DND-41 (cell line): ENCODE measurements at regions not wholly inside any gene's neighbourhood (a gene's known extent, or its start where the extent isn't known, plus 50 kb on each side); places are given as distances from the start of the nearest gene placed in this dataset.

Source experiments
- CTCF ChIP-seq: IDR thresholded peaks from 2 replicates; pipeline ENCODE4 v1.5.1; 2012; ENCODE audit warnings: borderline replicate concordance, low read length, moderate library complexity, mild to moderate bottlenecking; ENCODE audit not compliant: poor library complexity, severe bottlenecking; ENCODE audit errors: extremely low read depth
- EZH2 ChIP-seq: IDR thresholded peaks from 3 replicates; pipeline ENCODE4 v1.6.1; 2012; ENCODE audit warnings: borderline replicate concordance, low read depth, mild to moderate bottlenecking, moderate library complexity, low read length, inconsistent platforms; ENCODE audit not compliant: severe bottlenecking

GRCh38 chr1:56357927-56358690, 221.3 kb downstream of the PLPP3 start:
- TF ChIP-seq CTCF: no peak
- no peak for TF ChIP-seq EZH2
